BLaER1 treated with 17β-estradiol and CSF1 and Interleukin-3, amounts not matched to agents 10 nM and 100 nM (cell line): ENCODE measurements at regions not wholly inside any gene's neighbourhood (a gene's known extent, or its start where the extent isn't known, plus 50 kb on each side); places are given as distances from the start of the nearest gene placed in this dataset.

Source experiments
- H3K27ac ChIP-seq, 11 experiments: shearing (Covaris generic); formaldehyde crosslinking; 2 replicates each; pipeline ENCODE4 v1.8.1; 2022
- H3K27me3 ChIP-seq, 11 experiments: shearing (Covaris generic); formaldehyde crosslinking; 2 replicates each; pipeline ENCODE4 v1.8.1; 2022
- H3K36me3 ChIP-seq, 11 experiments: shearing (Covaris generic); formaldehyde crosslinking; 2 replicates each; pipeline ENCODE4 v1.8.1; 2022
- H3K4me1 ChIP-seq, 10 experiments: shearing (Covaris generic); formaldehyde crosslinking; 2 replicates each; pipeline ENCODE4 v1.8.1; 2022
- H3K4me2 ChIP-seq, 11 experiments: shearing (Covaris generic); formaldehyde crosslinking; 2 replicates each; pipeline ENCODE4 v1.8.1; 2022
- H3K4me3 ChIP-seq, 10 experiments: shearing (Covaris generic); formaldehyde crosslinking; 2 replicates each; pipeline ENCODE4 v1.8.1; 2022
- H3K9ac ChIP-seq, 11 experiments: shearing (Covaris generic); formaldehyde crosslinking; 2 replicates each; pipeline ENCODE4 v1.8.1; 2022
- H3K9me3 ChIP-seq, 11 experiments: shearing (Covaris generic); formaldehyde crosslinking; replicated peaks in 1 of 11; 2 replicates each; pipeline ENCODE4 v1.8.1; 2022
- H4K20me1 ChIP-seq, 11 experiments: shearing (Covaris generic); formaldehyde crosslinking; 2 replicates each; pipeline ENCODE4 v1.8.1; 2022
- Cebpa-rat ChIP-seq, 11 experiments: shearing (Covaris generic); IDR thresholded peaks; 2 replicates each; pipeline ENCODE4 v1.8.1; 2022

- no peak overlapping the region for H3K4me3 ChIP-seq
- no peak for TF ChIP-seq Cebpa-rat (IDR thresholded peaks at IDR 0.05)
- no peaks in the 10 kb centered on the region for H3K9me3 ChIP-seq
These were observed 140.5 kb upstream of the POGK start for GRCh38 chr1:166698771-166699170.

GRCh38 chr1:166699613-166700012, 139.7 kb upstream of the POGK start:
- Histone ChIP-seq H3K9ac (no peak overlapping the region), H3K36me3 (no peaks in the 10 kb centered on the region), H3K27me3 (no peaks in the 10 kb centered on the region), H3K27ac (no peak overlapping the region), H3K9me3 (no peaks in the 10 kb centered on the region), H3K4me1 (peaks cover 13 to 18% (median 16%) of the 10 kb centered on the region in 10 experiments; a peak in 19 of 20 replicates), H3K4me3 (no peak overlapping the region), H3K4me2 (no peak overlapping the region), H4K20me1 (no peaks in the 10 kb centered on the region)
- TF ChIP-seq Cebpa-rat (IDR thresholded peaks at IDR 0.05), result no peak

More at GRCh38 chr1:166698771-166699170, 140.5 kb upstream of the POGK start:
- Histone ChIP-seq H4K20me1 (no peaks in the 10 kb centered on the region), H3K4me2 (no peak overlapping the region), H3K27me3 (no peaks in the 10 kb centered on the region), H3K36me3 (no peaks in the 10 kb centered on the region), H3K9ac (no peak overlapping the region), H3K27ac (no peak overlapping the region), H3K4me1 (peaks cover 9 to 13% (median 10%) of the 10 kb centered on the region in 10 experiments; a peak in 19 of 20 replicates)

GRCh38 chr1:166700696-166701095, 138.6 kb upstream of the POGK start:
- H3K4me2 ChIP-seq, result no peak overlapping the region
- no peak overlapping the region for H3K4me3 ChIP-seq
- H4K20me1 ChIP-seq, result no peaks in the 10 kb centered on the region
- H3K27ac ChIP-seq, result no peak overlapping the region
- H3K9me3 ChIP-seq, result no peaks in the 10 kb centered on the region
- peaks cover 13 to 18% (median 16%) of the 10 kb centered on the region in 10 experiments; a peak in 19 of 20 replicates for H3K4me1 ChIP-seq
- TF ChIP-seq Cebpa-rat (IDR thresholded peaks at IDR 0.05), result no peak
- no peaks in the 10 kb centered on the region for H3K27me3 ChIP-seq
- H3K9ac ChIP-seq, result no peak overlapping the region
- no peaks in the 10 kb centered on the region for H3K36me3 ChIP-seq

- H3K4me1 ChIP-seq, result peaks cover 13 to 18% (median 16%) of the 10 kb centered on the region in 10 experiments; a peak in 19 of 20 replicates
- H3K4me2 ChIP-seq, result no peak overlapping the region
- H3K36me3 ChIP-seq, result no peaks in the 10 kb centered on the region
- no peaks in the 10 kb centered on the region for H3K9me3 ChIP-seq
- H3K27me3 ChIP-seq, result no peaks in the 10 kb centered on the region
- no peak for TF ChIP-seq Cebpa-rat (IDR thresholded peaks at IDR 0.05)
- H3K27ac ChIP-seq, result no peak overlapping the region
- no peaks in the 10 kb centered on the region for H4K20me1 ChIP-seq
- no peak overlapping the region for H3K9ac ChIP-seq
- no peak overlapping the region for H3K4me3 ChIP-seq
These were observed 137.6 kb upstream of the POGK start for GRCh38 chr1:166701603-166702100.

- H4K20me1 ChIP-seq, result no peaks in the 10 kb centered on the region
- H3K4me1 ChIP-seq, result peaks cover 13 to 18% (median 16%) of the 10 kb centered on the region in 10 experiments; a peak in 19 of 20 replicates
- no peak for TF ChIP-seq Cebpa-rat (IDR thresholded peaks at IDR 0.05)
- no peaks in the 10 kb centered on the region for H3K27me3 ChIP-seq
- H3K9me3 ChIP-seq, result no peaks in the 10 kb centered on the region
- H3K4me3 ChIP-seq, result no peak overlapping the region
- no peak overlapping the region for H3K27ac ChIP-seq
- peak overlapping the region; percentile 29 to 64 (median 50); a peak in 17 of 22 replicates for H3K4me2 ChIP-seq
- no peaks in the 10 kb centered on the region for H3K36me3 ChIP-seq
- H3K9ac ChIP-seq, result no peak overlapping the region
These were observed 136.1 kb upstream of the POGK start for GRCh38 chr1:166703141-166703540.

GRCh38 chr1:166703726-166704462, 135.4 kb upstream of the POGK start:
- Histone ChIP-seq H3K9ac (no peak overlapping the region), H3K27ac (peak overlapping the region in 3 of 11 experiments; percentile 5 to 27 (median 14); a peak in 2 of 22 replicates), H3K4me3 (no peak overlapping the region), H3K4me2 (peak overlapping the region; percentile 29 to 64 (median 50); a peak in 19 of 22 replicates), H3K36me3 (no peaks in the 10 kb centered on the region), H3K4me1 (peaks cover 13 to 18% (median 16%) of the 10 kb centered on the region in 10 experiments; a peak in 19 of 20 replicates), H4K20me1 (no peaks in the 10 kb centered on the region), H3K27me3 (no peaks in the 10 kb centered on the region), H3K9me3 (no peaks in the 10 kb centered on the region)
- TF ChIP-seq Cebpa-rat (IDR thresholded peaks at IDR 0.05), result no peak

GRCh38 chr1:166705376-166706289, 133.6 kb upstream of the POGK start:
- Histone ChIP-seq H3K4me2 (no peak overlapping the region), H3K36me3 (no peaks in the 10 kb centered on the region), H3K4me1 (peaks cover 13 to 18% (median 16%) of the 10 kb centered on the region in 10 experiments; a peak in 19 of 20 replicates)

GRCh38 chr1:166716620-166717019, 122.7 kb upstream of the POGK start:
- Histone ChIP-seq H3K9ac (no peak overlapping the region), H3K4me1 (no peaks in the 10 kb centered on the region), H3K27me3 (no peaks in the 10 kb centered on the region), H3K36me3 (no peaks in the 10 kb centered on the region; a peak in 2 of 22 replicates), H3K9me3 (peaks cover 30 to 59% (median 44%) of the 10 kb centered on the region in 11 experiments), H3K4me3 (no peak overlapping the region), H3K27ac (no peak overlapping the region), H3K4me2 (no peak overlapping the region), H4K20me1 (no peaks in the 10 kb centered on the region)
- no peak for TF ChIP-seq Cebpa-rat (IDR thresholded peaks at IDR 0.05)

More at GRCh38 chr1:166705376-166706289, 133.6 kb upstream of the POGK start:
- H3K9ac ChIP-seq, result no peak overlapping the region
- H4K20me1 ChIP-seq, result no peaks in the 10 kb centered on the region
- no peaks in the 10 kb centered on the region for H3K27me3 ChIP-seq
- TF ChIP-seq Cebpa-rat (IDR thresholded peaks at IDR 0.05), result no peak
- no peak overlapping the region for H3K27ac ChIP-seq
- H3K9me3 ChIP-seq, result 0 out of 22 replicates have a peak, but pooled peaks cover 0 to 5% (median 0%) of the 10 kb centered on the region in 11 experiments
- H3K4me3 ChIP-seq, result no peak overlapping the region

- no peaks in the 10 kb centered on the region for H3K27me3 ChIP-seq
- H3K9ac ChIP-seq, result no peak overlapping the region
- no peaks in the 10 kb centered on the region for H4K20me1 ChIP-seq
- H3K27ac ChIP-seq, result no peak overlapping the region
- no peak for TF ChIP-seq Cebpa-rat (IDR thresholded peaks at IDR 0.05)
- H3K4me1 ChIP-seq, result no peaks in the 10 kb centered on the region
- no peak overlapping the region for H3K4me3 ChIP-seq
- H3K4me2 ChIP-seq, result no peak overlapping the region
- peaks cover 50 to 77% (median 66%) of the 10 kb centered on the region in 11 experiments for H3K9me3 ChIP-seq
- no peaks in the 10 kb centered on the region; a peak in 2 of 22 replicates for H3K36me3 ChIP-seq
These were observed 118.1 kb upstream of the POGK start for GRCh38 chr1:166721145-166721544.
